Left forelimb (tissue), 1 donor: ENCODE measurements at regions not wholly inside any gene's neighbourhood (a gene's known extent, or its start where the extent isn't known, plus 50 kb on each side); places are given as distances from the start of the nearest gene placed in this dataset.

Experiments used
- DNase-seq: peaks from one replicate; pipeline ENCODE4 v3.0.0-alpha.2; 2018; ENCODE audit warnings: low spot score

DNA sequence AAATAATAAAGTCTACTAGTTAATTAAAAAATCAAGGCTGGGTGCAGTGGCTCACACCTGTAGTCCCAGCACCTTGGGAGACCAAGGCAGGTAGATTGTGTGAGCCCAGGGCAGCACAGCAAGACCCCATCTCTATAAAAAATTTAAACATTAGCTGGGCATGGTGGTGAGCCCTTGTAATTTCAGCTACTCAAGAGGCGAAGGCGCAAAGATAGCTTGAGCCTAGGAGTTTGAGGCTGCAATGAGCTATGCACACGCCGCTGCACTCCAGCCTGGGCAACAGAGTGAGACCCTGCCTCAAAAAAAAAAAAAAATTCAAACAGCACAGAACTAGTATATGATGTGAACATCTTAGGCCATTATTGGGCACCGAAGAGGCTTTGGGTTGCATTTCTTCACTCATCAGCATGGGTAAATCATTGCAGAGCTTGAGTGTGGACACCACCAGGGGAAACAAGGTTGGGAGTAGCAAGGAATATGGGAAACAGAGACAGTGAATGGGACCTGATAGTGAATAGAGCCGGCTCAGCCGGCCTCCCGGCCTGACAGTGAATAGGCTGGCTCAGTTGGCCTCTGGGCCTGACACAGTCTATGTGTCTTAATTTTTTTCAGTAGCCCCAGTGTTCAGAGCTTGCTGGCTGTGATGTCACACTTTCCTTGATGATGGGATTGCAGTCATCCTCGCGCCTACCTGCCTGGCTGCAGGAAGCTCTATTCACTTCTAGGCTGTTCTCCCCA is 89.1 kb upstream of the ERRFI1 start:
- DNase-seq: no peak

DNA sequence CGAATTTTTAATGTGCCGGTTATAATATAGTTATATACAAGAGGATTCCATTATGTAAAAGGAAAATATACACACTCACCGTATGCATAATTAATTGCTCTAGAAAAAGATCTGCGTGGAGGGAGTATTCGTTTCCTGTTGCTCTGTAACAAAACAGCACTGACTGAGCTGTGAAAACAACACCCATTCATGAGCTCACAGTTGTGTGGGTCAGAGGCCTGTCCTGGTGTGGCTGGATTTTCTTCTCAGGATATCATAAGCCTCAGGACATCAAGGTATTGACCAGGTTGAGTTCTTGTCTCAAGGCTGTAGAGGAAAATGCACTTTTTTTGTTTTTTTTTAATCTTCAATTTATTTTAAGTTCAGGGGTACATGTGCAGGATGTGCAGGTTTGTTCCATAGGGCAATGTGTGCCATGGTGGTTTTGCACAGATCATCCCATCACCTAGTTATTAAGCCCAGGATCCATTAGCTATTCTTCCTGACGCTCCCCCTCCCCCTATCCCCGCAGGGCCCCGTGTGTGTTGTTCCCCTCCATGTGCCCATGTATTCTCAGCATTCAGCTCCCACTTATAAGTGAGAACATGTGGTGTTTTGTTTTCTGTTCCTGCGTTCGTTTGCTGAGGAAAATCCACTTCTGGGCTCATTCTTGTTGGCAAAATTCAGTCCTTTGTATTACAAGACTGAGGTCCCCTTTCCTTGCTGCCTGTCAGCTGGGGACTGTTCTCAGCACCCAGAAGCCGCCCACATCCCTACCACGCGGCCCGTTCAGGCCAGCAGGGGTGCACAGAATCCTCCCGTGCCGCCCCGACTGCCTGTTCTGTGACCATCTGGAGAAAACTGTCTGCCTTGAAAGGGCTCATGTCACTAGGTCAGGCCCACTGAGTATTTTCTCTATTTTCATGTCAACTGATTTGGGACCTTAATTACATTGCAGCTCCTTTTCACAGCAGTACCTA is 87.4 kb upstream of the ERRFI1 start:
- no peak for DNase-seq

DNA sequence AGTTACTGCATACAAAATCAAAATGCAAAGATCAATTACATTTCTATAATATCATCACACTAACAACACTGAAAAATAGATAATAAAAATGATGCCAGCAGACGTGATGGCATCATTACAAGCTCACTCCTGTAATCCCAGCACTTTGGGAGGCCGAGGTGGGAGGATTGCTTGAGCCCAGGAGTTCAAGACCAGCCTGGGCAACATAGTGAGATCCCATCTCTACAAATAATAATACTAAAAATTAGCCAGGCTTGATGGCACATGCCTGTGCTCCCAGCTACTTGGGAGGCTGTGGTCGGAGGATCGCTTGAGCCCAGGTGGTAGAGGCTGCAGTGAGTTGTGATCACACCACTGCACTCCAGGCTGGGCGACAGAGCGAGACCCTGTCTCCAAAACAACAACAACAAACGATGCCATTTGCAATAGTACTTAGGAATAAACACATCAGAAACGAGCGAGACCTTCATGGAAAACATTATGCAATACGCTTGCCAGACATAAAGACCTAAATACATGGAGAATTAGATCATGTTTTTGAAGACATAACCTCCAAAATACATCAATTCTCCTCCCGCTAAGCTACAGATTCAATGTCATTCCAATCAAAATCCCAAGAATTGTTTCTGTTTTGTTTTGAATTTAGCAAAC is 86.6 kb upstream of the ERRFI1 start:
- no peak for DNase-seq

DNA sequence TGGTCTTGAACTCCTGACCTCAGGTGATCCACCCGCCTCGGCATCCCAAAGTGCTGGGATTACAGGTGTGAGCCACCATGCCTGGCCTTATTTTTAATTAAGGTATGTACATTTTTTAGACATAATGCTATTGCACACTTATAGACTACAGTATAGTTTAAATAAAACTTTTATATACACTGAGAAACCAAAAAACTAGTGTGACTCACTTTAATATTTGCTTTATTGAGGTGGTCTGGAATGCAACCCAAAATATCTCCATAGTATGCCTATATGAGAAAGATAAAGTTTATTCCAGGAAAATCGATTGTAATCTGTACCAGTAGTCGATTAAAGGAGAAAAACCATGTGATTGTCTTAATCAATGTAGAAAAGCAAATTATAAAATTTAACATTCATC is 85.5 kb upstream of the ERRFI1 start:
- no peak for DNase-seq

DNA sequence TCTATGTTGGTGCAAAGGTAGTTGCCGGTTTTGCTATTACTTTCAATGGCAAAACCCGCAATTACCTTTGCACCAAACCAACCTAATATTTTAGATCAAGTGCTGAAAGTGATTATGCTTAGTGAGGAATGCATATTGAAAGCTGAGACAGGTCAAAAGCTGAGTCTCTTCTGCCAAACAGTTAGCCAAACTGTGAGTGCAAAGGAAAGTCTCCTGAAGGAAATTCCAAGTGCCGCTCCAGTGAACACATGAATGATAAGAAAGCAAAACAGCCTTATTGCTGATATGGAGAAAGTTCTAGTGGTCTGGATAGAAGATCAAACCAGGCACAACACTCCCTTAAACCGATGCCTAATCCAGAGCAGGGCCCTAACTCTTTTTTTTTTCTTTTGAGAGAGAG is 83.1 kb upstream of the ERRFI1 start:
- no peak for DNase-seq

DNA sequence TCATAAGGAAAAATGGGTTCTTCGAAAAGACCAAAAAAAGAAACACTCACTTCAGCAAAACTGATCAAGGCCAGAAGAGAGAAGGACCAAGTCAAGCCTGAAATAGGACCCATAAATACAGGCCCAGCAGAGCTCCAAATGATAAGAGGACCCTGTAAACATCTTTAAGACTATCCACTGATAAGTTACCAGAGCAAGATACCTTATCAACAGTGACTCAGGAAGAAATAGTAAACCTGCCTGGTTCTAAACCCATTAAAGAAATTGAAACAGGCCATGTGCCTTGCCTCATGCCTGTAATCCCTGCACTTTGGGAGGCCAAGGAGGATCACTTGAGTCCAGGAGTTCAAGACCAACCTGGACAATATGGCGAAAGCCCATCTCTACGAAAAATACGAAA is 81.8 kb upstream of the ERRFI1 start:
- DNase-seq: no peak

DNA sequence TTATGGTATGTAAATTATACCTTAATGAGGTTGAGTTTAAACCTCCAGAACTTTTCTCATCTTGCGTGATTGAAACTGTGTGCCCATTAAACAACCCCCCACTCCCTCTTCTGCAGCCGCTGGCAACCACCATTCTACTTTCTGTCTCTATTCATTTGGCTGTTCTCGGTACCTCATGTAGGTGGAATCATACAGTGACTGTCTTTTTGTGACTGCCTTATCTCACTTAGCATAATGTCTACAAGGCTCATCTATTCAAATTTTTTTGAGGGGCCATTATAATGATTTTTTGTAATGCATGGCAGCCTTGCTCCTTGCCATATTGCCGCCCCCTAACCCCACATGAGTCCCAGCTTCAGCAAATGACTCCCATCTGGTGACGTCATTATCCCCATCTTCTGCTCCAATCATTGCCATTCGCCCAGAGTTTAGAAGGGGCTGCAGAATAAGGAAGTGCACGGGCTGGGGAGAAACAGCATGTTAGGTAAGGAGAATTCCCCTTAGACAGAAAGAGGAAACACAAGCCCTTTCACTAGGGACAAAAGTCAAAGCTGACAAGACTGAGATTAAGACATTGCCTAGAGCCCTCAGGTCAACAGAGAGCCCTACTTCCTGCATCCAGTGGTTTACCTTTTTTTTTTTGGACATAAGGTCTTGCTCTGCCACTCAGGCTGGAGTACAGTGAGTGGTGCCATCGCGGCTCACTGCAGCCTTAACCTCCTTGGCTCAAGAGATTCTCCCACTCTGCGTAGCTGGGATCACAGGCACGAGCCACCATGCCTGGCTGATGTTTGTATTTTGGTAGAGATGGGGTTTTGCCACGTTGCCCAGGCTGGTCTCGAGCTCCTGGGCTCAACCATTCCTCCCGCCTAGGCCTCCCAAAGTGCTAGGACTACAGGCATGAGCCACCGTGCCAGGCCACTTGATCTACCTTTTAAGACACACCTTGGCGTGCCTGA is 78.4 kb upstream of the ERRFI1 start:
- DNase-seq: no peak

DNA sequence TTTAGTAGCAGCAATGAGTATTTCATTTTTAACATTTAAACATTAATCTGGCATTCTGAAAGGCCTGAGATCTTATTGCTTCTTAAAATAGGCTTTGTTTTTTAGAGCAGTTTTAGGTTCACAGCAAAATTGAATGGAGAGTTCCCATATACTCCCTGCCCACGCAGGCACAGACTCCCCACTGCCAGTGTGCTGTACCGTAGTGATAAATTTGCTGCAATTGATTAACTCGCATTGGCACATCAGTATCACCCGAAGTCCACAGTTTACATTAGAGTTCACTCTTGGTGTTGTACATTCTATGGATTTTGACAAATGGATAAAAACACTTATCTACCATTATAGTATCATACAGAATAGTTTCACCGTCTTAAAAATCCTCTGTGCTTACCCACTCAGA is 71.8 kb upstream of the ERRFI1 start:
- no peak for DNase-seq

DNA sequence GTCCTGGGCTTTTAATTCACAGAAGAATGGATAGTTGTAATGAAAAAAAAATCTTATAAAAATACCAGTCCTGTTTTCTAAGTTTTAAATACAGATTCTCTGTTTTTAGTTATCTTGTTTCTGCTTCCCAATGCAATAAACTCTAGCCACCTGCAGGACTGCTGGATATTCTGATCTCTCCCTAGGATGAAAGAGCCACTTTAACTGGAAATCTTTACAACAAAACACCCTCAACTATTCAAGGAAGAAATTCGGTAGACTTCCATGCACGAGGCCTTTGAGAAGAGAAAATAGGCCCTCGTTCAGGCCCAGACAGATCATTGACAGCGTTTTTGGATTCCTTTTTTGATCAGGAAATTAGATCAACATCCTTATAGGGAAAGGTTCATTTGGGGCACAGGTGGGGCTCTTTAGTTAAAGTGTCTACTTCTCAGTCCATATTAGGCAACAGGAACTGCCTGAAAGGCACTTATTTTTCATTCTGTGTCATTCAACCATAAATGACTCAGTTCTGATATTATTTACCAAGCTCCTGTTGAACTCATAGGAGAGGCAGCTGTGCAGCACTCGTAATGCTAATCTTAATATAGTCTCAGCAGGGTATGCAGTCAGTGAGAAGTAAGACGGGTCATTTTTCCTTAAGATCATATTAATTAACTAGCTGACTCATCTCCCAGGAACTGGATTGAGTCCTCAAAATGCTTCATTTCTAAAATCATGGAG is 71.1 kb upstream of the ERRFI1 start:
- DNase-seq: no peak

DNA sequence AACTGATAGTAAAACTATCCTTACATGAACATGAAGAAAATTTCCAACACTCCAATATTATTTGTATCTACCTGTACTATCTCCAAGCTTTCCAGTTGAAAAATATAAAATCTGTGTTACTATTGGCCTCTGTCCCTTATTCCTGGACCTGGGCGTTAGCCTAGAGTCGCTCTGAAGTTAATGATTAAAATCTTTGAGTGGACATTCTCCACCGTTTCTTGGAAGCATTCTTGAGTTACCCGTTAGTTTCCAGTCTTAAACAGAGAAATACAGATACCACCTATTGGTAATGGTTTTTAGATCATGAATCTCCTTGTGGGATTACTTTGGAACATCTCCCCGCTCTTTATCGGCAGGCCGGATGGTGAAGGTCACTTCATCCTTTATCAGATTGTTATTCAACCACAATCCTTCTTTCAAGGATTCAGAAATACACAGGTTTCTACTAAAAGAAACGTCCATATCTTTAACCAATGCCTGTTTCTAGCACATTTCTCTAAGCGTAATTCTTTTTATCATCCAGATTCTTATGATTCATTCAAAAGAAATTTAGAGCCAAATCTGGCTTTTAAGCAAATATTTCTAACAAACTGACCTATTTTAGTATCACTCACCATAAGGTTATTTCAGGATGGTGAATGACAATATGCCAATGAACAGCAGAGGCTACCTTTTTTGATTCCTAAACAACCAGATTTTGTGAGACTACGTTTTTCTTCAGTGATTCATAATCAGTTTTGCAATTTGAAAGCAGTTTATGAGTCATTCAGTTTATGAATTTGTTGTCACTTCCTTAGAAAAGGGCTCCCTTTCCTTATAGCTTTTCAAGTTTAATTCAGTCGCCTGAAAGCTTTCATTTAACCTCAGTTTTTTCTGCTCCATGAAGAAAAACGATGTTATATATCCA is 70.2 kb upstream of the ERRFI1 start:
- no peak for DNase-seq

DNA sequence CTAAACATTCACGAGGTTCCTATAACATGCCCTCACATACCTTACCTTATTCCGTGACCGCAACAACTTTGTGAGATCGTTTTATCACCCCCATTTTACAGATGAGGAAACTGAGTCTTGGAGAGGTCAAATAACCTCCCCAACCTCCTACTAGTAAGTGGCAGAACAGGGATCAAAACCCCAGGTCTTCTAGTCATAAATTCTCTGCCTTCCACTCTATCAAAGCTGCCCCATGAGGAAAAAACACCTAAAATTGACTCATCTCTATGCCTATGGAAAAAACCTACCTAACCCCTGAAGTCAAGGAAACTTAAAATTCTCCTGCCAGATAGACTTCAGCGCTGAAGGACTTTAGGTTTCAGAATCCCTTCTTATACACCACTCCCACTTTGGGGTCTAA is 69.5 kb upstream of the ERRFI1 start:
- no peak for DNase-seq

DNA sequence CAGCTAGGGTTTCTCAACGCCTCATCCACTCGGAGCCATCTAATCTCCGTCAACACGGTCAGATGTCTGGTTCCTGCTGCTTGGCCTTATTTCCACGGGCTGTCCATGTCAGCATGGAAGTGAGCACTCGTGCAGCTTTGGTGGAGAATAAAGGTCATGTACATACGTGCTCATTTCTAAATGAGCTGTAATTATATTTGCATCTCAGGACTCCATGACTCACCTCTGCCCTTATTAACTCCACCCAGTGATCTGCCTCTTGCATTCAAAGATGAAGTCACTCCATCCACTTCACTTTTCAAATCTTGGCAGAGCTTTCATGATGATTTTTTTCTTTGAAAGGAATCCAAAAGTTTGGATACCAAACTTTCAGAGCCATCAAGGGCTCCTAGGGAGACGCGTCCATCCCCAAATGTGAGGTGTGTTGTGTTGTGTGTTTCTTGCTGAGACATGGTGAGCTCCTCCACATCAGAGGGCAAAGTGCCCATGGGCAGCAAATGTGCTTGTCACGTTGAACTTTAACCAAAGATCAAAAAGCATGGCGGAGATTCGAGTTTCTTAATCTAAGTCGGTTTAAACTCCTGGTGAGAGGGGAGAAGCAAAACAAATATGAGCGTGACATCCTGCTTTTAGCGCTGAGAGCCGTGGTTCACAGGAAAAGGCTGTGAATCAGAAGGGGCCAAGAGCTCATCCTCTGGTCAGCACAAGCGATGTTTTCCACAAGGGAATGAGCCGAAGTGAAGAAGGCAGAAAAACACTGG is 68.6 kb upstream of the ERRFI1 start:
- DNase-seq: no peak

DNA sequence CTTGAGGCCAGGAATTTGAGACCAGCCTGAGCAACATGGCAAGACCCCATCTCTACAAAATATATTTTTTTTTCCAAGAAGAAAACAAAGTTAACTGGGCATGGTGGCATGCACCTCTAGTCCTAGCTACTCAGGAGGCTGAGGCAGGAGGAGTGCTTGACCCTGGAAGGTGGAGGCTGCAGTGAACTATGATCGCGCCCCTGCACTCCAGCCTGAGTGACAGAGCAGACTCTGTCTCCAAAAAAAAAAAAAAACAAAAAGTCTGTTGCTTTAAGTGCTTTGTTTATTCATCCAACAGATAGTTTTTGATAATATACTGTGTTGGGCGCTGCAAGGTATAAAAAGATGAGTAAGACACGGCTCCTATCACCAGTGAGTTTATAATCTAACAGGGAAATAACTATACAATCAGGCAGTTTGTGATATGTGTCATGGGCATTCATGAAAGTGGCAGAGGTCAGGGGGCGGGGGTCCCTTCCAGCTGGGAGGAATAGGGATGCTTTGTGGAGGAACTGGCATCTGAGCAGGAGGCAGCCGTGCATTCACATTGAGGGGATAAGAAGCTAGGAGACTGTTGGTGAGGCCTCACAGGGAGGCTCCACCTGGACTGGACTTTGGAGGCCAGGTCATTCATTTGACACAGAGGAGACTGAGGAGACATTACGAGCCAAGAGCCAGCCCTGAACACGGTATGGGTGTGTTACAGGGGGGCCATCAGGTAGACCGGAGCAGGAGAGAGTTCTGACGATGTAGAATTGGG is 67.3 kb upstream of the ERRFI1 start:
- DNase-seq: no peak

DNA sequence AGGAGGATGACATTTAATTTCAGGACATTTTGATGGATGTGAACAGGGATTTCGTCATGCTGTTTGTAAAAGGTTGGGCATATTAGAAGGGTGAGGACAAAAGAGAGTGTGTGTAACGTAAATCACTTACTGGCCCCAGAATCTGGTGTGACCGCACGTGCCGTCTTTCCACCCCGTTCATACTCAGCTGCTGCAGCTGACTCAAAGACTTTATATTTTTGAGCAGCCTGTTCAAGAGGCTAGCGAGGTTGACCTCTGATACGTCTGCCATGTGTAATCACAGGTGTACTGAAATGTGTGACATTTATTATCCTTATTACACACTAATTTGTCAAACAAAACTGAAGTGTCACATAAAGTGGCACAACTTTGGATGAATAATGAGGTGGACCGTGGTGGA is 66.5 kb upstream of the ERRFI1 start:
- DNase-seq: no peak

DNA sequence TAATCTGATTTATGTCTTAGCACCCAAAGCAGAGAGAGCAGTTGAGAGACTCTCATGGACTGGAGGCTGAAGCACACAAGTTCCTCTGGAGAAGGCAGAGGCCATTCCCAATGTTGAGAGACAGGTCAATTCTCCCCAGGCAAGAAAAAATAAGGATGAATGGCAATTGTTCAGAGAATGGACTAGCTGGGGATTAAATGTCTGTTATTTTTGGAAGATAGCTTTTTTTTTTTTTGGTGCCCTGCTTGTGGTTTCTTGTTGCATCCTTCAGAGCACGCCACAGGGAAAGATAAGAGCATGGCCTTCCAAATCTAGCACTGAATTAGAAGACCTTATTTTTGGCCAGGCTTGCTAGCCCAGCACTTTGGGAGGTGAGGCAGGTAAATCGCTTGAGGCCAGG is 65.6 kb upstream of the ERRFI1 start:
- DNase-seq: no peak

DNA sequence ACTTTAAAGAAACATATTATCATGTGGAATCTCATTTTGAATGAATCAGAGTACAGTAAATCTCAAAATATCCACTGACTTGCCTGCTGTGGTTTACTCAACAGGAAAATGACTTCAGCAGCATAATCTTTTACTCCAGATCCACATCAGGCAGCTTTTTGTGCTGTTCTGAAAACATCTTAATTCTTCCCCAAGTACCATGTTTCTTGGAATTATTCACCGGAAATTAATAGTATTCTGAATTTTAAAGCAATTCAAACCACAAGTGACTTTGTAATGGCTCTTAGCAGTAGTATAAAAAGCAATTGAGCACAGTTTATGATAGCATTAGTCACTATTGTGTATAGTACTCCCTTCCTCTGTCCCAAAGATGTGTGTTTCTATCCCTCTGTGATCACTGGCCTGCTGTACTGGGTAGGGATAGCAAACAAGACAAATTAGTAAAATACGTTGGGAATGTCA is 64.2 kb upstream of the ERRFI1 start:
- no peak for DNase-seq

DNA sequence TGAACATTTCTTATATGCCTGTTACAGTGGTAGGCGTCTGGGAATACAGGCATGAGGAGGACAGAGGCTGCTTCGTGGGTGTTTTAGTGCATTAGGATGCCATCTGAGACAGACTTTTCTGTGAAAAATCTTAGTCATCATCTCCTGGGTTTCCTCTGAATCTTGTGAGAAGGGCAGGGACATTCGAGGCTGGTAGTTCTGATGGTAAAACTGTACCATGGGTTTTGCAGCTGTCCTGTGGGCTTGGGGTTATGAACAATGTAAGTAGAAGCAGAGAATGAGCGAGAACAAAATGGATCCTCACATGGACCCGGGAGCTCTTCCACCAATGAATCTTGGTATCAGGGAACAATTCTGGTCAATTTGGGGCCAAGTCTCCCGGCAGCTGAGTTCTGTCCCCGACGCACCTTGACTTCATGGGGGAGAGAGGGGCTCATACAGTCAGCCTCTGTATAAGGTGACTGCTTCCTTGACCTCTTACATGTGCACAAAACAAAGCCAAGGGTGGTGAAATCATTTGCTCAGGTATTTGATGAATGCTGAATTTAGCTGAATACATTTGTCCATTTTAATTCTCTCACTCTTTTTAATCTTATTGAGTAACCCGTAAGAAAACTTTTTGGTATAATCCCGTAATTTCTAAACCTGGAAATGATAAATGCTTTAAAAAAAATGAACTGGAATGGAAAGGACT is 63.6 kb upstream of the ERRFI1 start:
- DNase-seq: no peak

DNA sequence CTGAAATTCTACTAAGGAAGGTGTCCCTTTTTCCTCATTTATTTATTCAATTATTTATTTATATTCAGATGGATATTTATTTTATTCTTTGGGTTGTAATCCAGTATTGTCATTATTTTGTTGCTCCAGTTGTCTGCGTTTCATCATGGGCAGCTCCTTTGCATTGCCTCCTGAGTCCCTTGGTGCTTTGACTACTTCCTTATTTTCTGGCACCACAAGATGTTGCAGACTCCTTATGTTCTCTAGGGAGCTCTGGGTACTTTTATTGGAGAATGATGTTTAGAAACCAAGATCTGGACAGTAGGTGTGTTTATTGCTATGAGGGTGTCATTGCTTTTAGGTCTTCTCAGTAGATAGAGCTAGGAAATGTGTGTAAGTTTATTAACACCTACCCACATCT is 59.9 kb upstream of the ERRFI1 start:
- DNase-seq: no peak
